ENCODE measurements at regions not wholly inside any gene's neighbourhood (a gene's known extent, or its start where the extent isn't known, plus 50 kb on each side); places are given as distances from the start of the nearest gene placed in this dataset.

GRCh38 chr18:54020156-54020745, 204.2 kb downstream of the MBD2 start:
- no peak for DNase-seq

GRCh38 chr18:54019641-54020040, 204.8 kb downstream of the MBD2 start:
- DNase-seq: no peak

GRCh38 chr18:54013452-54013851, 211.0 kb downstream of the MBD2 start:
- DNase-seq: no peak

- DNase-seq: no peak
Observed at GRCh38 chr18:54004828-54005227, 219.6 kb downstream of the MBD2 start.

GRCh38 chr18:54003195-54003594, 221.3 kb downstream of the MBD2 start:
- no peak for DNase-seq

GRCh38 chr18:53997064-53997463, 227.4 kb downstream of the MBD2 start:
- DNase-seq: no peak

GRCh38 chr18:53994016-53994415, 230.5 kb downstream of the MBD2 start:
- DNase-seq: no peak

- DNase-seq: no peak
Observed at GRCh38 chr18:53991805-53992204, 232.7 kb downstream of the MBD2 start.

- no peak for DNase-seq
Observed at GRCh38 chr18:53991202-53991601, 233.3 kb downstream of the MBD2 start.

GRCh38 chr18:53990485-53990884, 234.0 kb downstream of the MBD2 start:
- DNase-seq: no peak

GRCh38 chr18:53984021-53984420, 240.4 kb downstream of the MBD2 start:
- no peak for DNase-seq

- no peak for DNase-seq
Observed at GRCh38 chr18:53971331-53971730, 253.1 kb downstream of the MBD2 start.

GRCh38 chr18:53952700-53953099, 271.8 kb downstream of the MBD2 start:
- no peak for DNase-seq

GRCh38 chr18:53950545-53950944, 273.9 kb downstream of the MBD2 start:
- DNase-seq: no peak

- DNase-seq: no peak
Observed at GRCh38 chr18:53948991-53949390, 275.5 kb downstream of the MBD2 start.

- DNase-seq: no peak
Observed at GRCh38 chr18:53947092-53947640, 277.3 kb downstream of the MBD2 start.

- no peak for DNase-seq
Observed at GRCh38 chr18:53946594-53946993, 277.9 kb downstream of the MBD2 start.

GRCh38 chr18:53944721-53945120, 279.7 kb downstream of the MBD2 start:
- DNase-seq: peak; percentile 4

- no peak for DNase-seq
Observed at GRCh38 chr18:53943326-53943860, 281.1 kb downstream of the MBD2 start.

GRCh38 chr18:53941601-53942338, 282.7 kb downstream of the MBD2 start:
- DNase-seq: peak; percentile 18

GRCh38 chr18:53937037-53937436, 287.4 kb downstream of the MBD2 start:
- no peak for DNase-seq

GRCh38 chr18:53935803-53936202, 288.7 kb downstream of the MBD2 start:
- DNase-seq: no peak

GRCh38 chr18:53935399-53935798, 289.1 kb downstream of the MBD2 start:
- no peak for DNase-seq

All from hematopoietic multipotent progenitor cell treated with erythropoietin and hydrocortisone succinate and interleukin-3 and kit ligand, for 4 days (in vitro differentiated cells).